ENCODE measurements at regions not wholly inside any gene's neighbourhood (a gene's known extent, or its start where the extent isn't known, plus 50 kb on each side); places are given as distances from the start of the nearest gene placed in this dataset.

- no peak for DNase-seq (ENCODE audit: extremely low read depth, low read depth)
- no peak for TF ChIP-seq CTCF (IDR thresholded peaks at IDR 0.05; ENCODE audit: low read depth, low read length)
These were observed 170.9 kb upstream of the CHD1 start for GRCh38 chr5:99099691-99100090.

GRCh38 chr5:99089822-99090549 lies 161.2 kb upstream of the CHD1 start:
- no peak for DNase-seq (ENCODE audit: extremely low read depth, low read depth)
- no peak for TF ChIP-seq CTCF (IDR thresholded peaks at IDR 0.05; ENCODE audit: low read depth, low read length)

GRCh38 chr5:99088309-99088708 lies 159.5 kb upstream of the CHD1 start:
- DNase-seq (ENCODE audit: extremely low read depth, low read depth) = no peak
- TF ChIP-seq CTCF (IDR thresholded peaks at IDR 0.05; ENCODE audit: low read depth, low read length) = no peak

GRCh38 chr5:99083197-99083596 lies 154.4 kb upstream of the CHD1 start:
- no peak for DNase-seq (ENCODE audit: extremely low read depth, low read depth)
- no peak for TF ChIP-seq CTCF (IDR thresholded peaks at IDR 0.05; ENCODE audit: low read depth, low read length)

- TF ChIP-seq CTCF (IDR thresholded peaks at IDR 0.05; ENCODE audit: low read depth, low read length) = no peak
- no peak for DNase-seq (ENCODE audit: extremely low read depth, low read depth)
These were observed 152.9 kb upstream of the CHD1 start for GRCh38 chr5:99081711-99082110.

- DNase-seq (ENCODE audit: extremely low read depth, low read depth) = no peak
These were observed 148.2 kb upstream of the CHD1 start for GRCh38 chr5:99076723-99077640.

More at GRCh38 chr5:99076723-99077640, 148.2 kb upstream of the CHD1 start:
- TF ChIP-seq CTCF (IDR thresholded peaks at IDR 0.05; ENCODE audit: low read depth, low read length) = no peak

All from AG09319 (cell line).